Lung (tissue), 11 donors: ENCODE measurements at regions not wholly inside any gene's neighbourhood (a gene's known extent, or its start where the extent isn't known, plus 50 kb on each side); places are given as distances from the start of the nearest gene placed in this dataset.

Source experiments
- ATAC-seq: fragments of 200-7000 bp; cut with Tn5 transposase; one replicate; pipeline ENCODE4 v1.9.1; 2020; ENCODE audit warnings: moderate number of reproducible peaks; ENCODE audit not compliant: insufficient read depth, low FRiP score
- DNase-seq, 3 donors: peaks; one replicate each; pipeline ENCODE4 v3.0.0-alpha.2; 2013 to 2017
- H3K27ac ChIP-seq, 2 donors: one replicate each; pipeline ENCODE4 v1.5.1; 2013; ENCODE audit warnings: mild to moderate bottlenecking in 2 of 2, moderate library complexity in 2 of 2, control low read depth in 1 of 2, inconsistent platforms in 1 of 2, low read depth in 1 of 2, low read length in 1 of 2
- H3K27me3 ChIP-seq, 3 donors: one replicate each; pipeline ENCODE4 v1.5.1; 2013; ENCODE audit warnings: low read length in 2 of 3; ENCODE audit not compliant: control insufficient read depth in 3 of 3, insufficient read depth in 3 of 3
- H3K36me3 ChIP-seq, 4 donors: one replicate each; pipeline ENCODE4 v1.5.1; 2013; ENCODE audit warnings: low read length in 4 of 4, mild to moderate bottlenecking in 1 of 4, moderate library complexity in 1 of 4; ENCODE audit not compliant: control insufficient read depth in 4 of 4, insufficient read depth in 4 of 4
- H3K4me1 ChIP-seq, 5 donors: one replicate each; pipeline ENCODE4 v1.5.1; 2013; ENCODE audit warnings: low read length in 5 of 5, mild to moderate bottlenecking in 2 of 5, moderate library complexity in 1 of 5; ENCODE audit not compliant: control insufficient read depth in 5 of 5, insufficient read depth in 5 of 5
- H3K4me3 ChIP-seq: one replicate; pipeline ENCODE4 v1.5.1; 2013; ENCODE audit warnings: mild to moderate bottlenecking, control low read depth, moderate library complexity
- H3K9ac ChIP-seq, 2 donors: one replicate each; pipeline ENCODE4 v1.5.1; 2013; ENCODE audit warnings: low read length in 2 of 2, control low read depth in 1 of 2; ENCODE audit not compliant: insufficient read depth in 1 of 2
- H3K9me3 ChIP-seq, 4 donors: one replicate each; pipeline ENCODE4 v1.5.1; 2013; ENCODE audit warnings: low read length in 3 of 4, mild to moderate bottlenecking in 1 of 4, moderate library complexity in 1 of 4; ENCODE audit not compliant: control insufficient read depth in 4 of 4, insufficient read depth in 3 of 4
- CTCF ChIP-seq: IDR thresholded peaks from 2 replicates; pipeline ENCODE4 v1.5.1; 2012; ENCODE audit warnings: mild to moderate bottlenecking; ENCODE audit errors: control extremely low read depth, extremely low read depth
- WGBS, 2 donors: extraction: QIAGEN DNeasy Blood & Tissue Kit; methylation state at CpG; one replicate each; pipeline ENCODE4 v1.1.7; 2013; 5-methylcytosine and 5-hydroxymethylcytosine counted together
- donor health status: control.
- donor health status: control.
- donor health status: Bipolar disorder and iron deficiency.
- donor health status: healthy.
- donor health status: DM: yes; HTN: yes; CAD: no.

GRCh38 chr13:40192452-40192851 lies 474.0 kb downstream of the FOXO1 start:
- no peaks in the 10 kb centered on the region for H3K27me3 ChIP-seq
- H3K4me3 ChIP-seq: no peak overlapping the region
- peaks cover 3 to 20% (median 10%) of the 10 kb centered on the region in 5 donors for H3K4me1 ChIP-seq
- WGBS, 2 donors: 89 to 99% methylated on average over 5 of the region's 5 CpGs
- H3K27ac ChIP-seq: peak overlapping the region in 1 of 2 donors; percentile 9
- ATAC-seq (no peak), DNase-seq (no peak)
- no peak overlapping the region for H3K9ac ChIP-seq
- H3K9me3 ChIP-seq: no peaks in the 10 kb centered on the region
- no peaks in the 10 kb centered on the region for H3K36me3 ChIP-seq
- no peak for TF ChIP-seq CTCF

- 78 to 92% methylated on average over 7 of the region's 7 CpGs for WGBS, 2 donors
- H3K27me3 ChIP-seq: no peaks in the 10 kb centered on the region
- ATAC-seq: no peak
- H3K9me3 ChIP-seq: no peaks in the 10 kb centered on the region
- no peak overlapping the region for H3K9ac ChIP-seq
- no peak overlapping the region for H3K4me3 ChIP-seq
- peaks cover 3 to 20% (median 10%) of the 10 kb centered on the region in 5 donors for H3K4me1 ChIP-seq
- no peak for DNase-seq
- no peaks in the 10 kb centered on the region for H3K36me3 ChIP-seq
- H3K27ac ChIP-seq: peak overlapping the region; percentile 84 to 89
- no peak for TF ChIP-seq CTCF
Observed at GRCh38 chr13:40192858-40193257, 473.6 kb downstream of the FOXO1 start.

- Histone ChIP-seq H3K36me3 (no peaks in the 10 kb centered on the region), H3K9ac (no peak overlapping the region), H3K4me1 (peaks cover 3 to 20% (median 10%) of the 10 kb centered on the region in 5 donors), H3K9me3 (no peaks in the 10 kb centered on the region), H3K27ac (peak overlapping the region; percentile 79 to 89), H3K4me3 (no peak overlapping the region), H3K27me3 (no peaks in the 10 kb centered on the region)
- ATAC-seq: no peak
- 66 to 78% methylated on average over 18 of the region's 18 CpGs for WGBS, 2 donors
- DNase-seq: no peak
- no peak for TF ChIP-seq CTCF
Observed at GRCh38 chr13:40193286-40194223, 472.9 kb downstream of the FOXO1 start.
